Stimulated activated CD4-positive, alpha-beta T cell treated with anti-CD3 and anti-CD28 coated beads, Interleukin-12 subunit alpha, Interleukin-12 subunit beta, amount 100 ng/mL, for 24 hours (primary cell): ENCODE measurements at regions not wholly inside any gene's neighbourhood (a gene's known extent, or its start where the extent isn't known, plus 50 kb on each side); places are given as distances from the start of the nearest gene placed in this dataset.
"Not testable (repeated sequence)": the region's sequence is repeated elsewhere in the genome, so short reads cannot be mapped to it uniquely, and the experiment has no call there.

Source experiments
- DNase-seq, 2 experiments: peaks; one replicate each; pipeline ENCODE4 v3.0.0-alpha.2; 2020; ENCODE audit warnings: low read depth in 2 of 2

GRCh38 chr15:92753591-92753990 is 98.0 kb upstream of the FAM174B start:
- no peak for DNase-seq

GRCh38 chr15:92763459-92763858 is 107.9 kb upstream of the FAM174B start:
- DNase-seq: no peak

GRCh38 chr15:92768131-92768530 is 112.6 kb upstream of the FAM174B start:
- DNase-seq: not testable (repeated sequence)

- no peak for DNase-seq
Measured at GRCh38 chr15:92770641-92771040, 115.1 kb upstream of the FAM174B start.

GRCh38 chr15:92772061-92772460 is 116.5 kb upstream of the FAM174B start:
- no peak for DNase-seq

- DNase-seq: no peak
Measured at GRCh38 chr15:92772626-92773244, 117.2 kb upstream of the FAM174B start.

GRCh38 chr15:92773340-92773739 is 117.8 kb upstream of the FAM174B start:
- no peak for DNase-seq

GRCh38 chr15:92779874-92780273 is 120.2 kb upstream of the CHD2 start:
- DNase-seq: no peak

- DNase-seq: no peak
Measured at GRCh38 chr15:92780843-92781242, 119.3 kb upstream of the CHD2 start.

- no peak for DNase-seq
Measured at GRCh38 chr15:92781925-92782453, 118.1 kb upstream of the CHD2 start.

- DNase-seq: no peak
Measured at GRCh38 chr15:92787116-92787515, 113.0 kb upstream of the CHD2 start.

GRCh38 chr15:92788196-92788595 is 111.9 kb upstream of the CHD2 start:
- no peak for DNase-seq

- not testable (repeated sequence) for DNase-seq
Measured at GRCh38 chr15:92788793-92789192, 111.3 kb upstream of the CHD2 start.

- DNase-seq: no peak
Measured at GRCh38 chr15:92796161-92796611, 103.9 kb upstream of the CHD2 start.

- no peak for DNase-seq
Measured at GRCh38 chr15:92797168-92798052, 102.7 kb upstream of the CHD2 start.

GRCh38 chr15:92800013-92800412 is 100.1 kb upstream of the CHD2 start:
- no peak for DNase-seq

GRCh38 chr15:92800416-92801055 is 99.6 kb upstream of the CHD2 start:
- not testable (repeated sequence) for DNase-seq

GRCh38 chr15:92801056-92801773 is 98.9 kb upstream of the CHD2 start:
- not testable (repeated sequence) for DNase-seq

GRCh38 chr15:92801774-92802464 is 98.2 kb upstream of the CHD2 start:
- no peak for DNase-seq

- no peak for DNase-seq
Measured at GRCh38 chr15:92803536-92803851, 96.6 kb upstream of the CHD2 start.
